ENCODE measurements at regions not wholly inside any gene's neighbourhood (a gene's known extent, or its start where the extent isn't known, plus 50 kb on each side); places are given as distances from the start of the nearest gene placed in this dataset.

DNA sequence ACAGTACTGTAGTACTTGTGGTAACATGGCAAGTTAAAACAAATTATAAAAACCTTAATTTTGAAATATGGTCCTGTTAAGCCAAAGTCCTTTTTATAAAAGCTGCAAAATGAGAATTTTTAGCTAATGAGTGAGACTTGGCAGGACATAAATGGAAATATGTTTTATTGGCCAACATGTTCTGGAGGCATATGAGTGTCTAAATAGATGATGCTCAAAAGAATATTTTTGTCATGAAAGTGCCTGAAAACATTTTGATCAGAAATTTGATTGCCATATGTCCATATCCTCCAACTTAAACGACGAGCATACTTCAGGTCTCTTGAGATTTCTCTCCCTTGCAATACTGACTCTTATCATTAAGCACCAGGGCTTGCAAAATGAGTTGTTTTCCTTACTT is 972.6 kb downstream of the TMTC2 start:
- 81 to 87% methylated on average over 2 of the region's 2 CpGs for WGBS, 2 donors
- Histone ChIP-seq H3K4me1 (no peaks in the 10 kb centered on the region), H3K27me3 (no peaks in the 10 kb centered on the region), H3K27ac (no peak overlapping the region), H3K4me3 (no peak overlapping the region), H3K9me3 (no peaks in the 10 kb centered on the region), H3K36me3 (no peaks in the 10 kb centered on the region)
- intact Hi-C loops (cut with DNase I), result no loop called here
- TF ChIP-seq POLR2A (IDR thresholded peaks at IDR 0.05), result no peak
- no peak for TF ChIP-seq POLR2AphosphoS5 (IDR thresholded peaks at IDR 0.05)
- TF ChIP-seq EP300 (IDR thresholded peaks at IDR 0.05), result no peak
- TF ChIP-seq, protein P1, sequence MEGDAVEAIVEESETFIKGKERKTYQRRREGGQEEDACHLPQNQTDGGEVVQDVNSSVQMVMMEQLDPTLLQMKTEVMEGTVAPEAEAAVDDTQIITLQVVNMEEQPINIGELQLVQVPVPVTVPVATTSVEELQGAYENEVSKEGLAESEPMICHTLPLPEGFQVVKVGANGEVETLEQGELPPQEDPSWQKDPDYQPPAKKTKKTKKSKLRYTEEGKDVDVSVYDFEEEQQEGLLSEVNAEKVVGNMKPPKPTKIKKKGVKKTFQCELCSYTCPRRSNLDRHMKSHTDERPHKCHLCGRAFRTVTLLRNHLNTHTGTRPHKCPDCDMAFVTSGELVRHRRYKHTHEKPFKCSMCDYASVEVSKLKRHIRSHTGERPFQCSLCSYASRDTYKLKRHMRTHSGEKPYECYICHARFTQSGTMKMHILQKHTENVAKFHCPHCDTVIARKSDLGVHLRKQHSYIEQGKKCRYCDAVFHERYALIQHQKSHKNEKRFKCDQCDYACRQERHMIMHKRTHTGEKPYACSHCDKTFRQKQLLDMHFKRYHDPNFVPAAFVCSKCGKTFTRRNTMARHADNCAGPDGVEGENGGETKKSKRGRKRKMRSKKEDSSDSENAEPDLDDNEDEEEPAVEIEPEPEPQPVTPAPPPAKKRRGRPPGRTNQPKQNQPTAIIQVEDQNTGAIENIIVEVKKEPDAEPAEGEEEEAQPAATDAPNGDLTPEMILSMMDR (IDR thresholded peaks at IDR 0.05), result no peak
- DNase-seq, result no peak

DNA sequence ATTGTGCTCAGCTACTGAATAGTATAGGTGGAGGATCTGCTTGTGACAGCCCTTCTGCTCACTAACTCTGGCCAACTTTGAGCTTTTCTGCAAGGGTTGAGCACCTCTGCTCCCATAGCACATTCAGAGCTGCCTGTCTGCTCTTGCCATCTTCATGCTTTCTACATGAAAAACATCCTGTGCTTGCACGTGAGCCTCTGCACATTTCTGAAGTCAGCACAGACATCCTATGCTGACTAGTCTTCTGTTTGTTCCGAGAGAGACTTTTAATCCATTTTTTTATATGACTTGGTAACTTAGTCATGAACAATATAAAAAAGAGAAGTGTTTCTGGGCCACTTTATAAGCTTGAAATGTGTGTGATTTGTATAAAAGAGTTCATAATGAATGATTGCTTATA is 969.3 kb downstream of the TMTC2 start:
- 67 to 74% methylated on average over 2 of the region's 2 CpGs for WGBS, 2 donors
- H3K36me3 ChIP-seq, result no peaks in the 10 kb centered on the region
- H3K9me3 ChIP-seq, result no peaks in the 10 kb centered on the region
- H3K27ac ChIP-seq, result no peak overlapping the region
- no peak for TF ChIP-seq EP300 (IDR thresholded peaks at IDR 0.05)
- TF ChIP-seq POLR2AphosphoS5 (IDR thresholded peaks at IDR 0.05), result no peak
- TF ChIP-seq, protein P1 (IDR thresholded peaks at IDR 0.05), result no peak
- no peak for TF ChIP-seq POLR2A (IDR thresholded peaks at IDR 0.05)
- intact Hi-C loops (cut with DNase I), result no loop called here
- H3K4me3 ChIP-seq, result no peak overlapping the region
- no peaks in the 10 kb centered on the region for H3K27me3 ChIP-seq
- no peak for DNase-seq
- no peaks in the 10 kb centered on the region for H3K4me1 ChIP-seq

DNA sequence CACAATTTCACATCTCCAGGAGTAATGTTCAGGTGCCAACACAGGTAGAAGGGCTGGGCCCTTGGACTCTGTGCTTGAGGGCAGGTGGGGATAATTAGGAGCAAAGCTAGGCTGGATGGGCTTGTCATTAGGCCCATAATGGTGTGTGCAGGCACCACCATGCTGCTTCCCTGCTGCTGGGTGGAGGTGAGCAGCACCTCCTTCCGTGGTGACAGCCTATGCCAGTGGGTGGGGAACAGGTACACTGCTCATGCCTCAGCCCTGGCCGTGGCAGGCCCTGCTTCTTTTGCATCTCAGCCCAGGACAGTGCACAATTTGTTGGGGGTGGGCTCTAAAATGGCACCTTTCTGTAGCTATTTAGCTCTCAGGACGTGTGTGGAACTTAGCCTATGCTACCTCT is 955.5 kb downstream of the TMTC2 start:
- no peaks in the 10 kb centered on the region for H3K27me3 ChIP-seq
- no peak overlapping the region for H3K4me3 ChIP-seq
- no peaks in the 10 kb centered on the region for H3K4me1 ChIP-seq
- no peak for DNase-seq
- 56 to 72% methylated on average over 3 of the region's 3 CpGs for WGBS, 2 donors
- TF ChIP-seq POLR2AphosphoS5 (IDR thresholded peaks at IDR 0.05) (no peak), POLR2A (IDR thresholded peaks at IDR 0.05) (no peak), EP300 (IDR thresholded peaks at IDR 0.05) (no peak)
- TF ChIP-seq, protein P1 (IDR thresholded peaks at IDR 0.05), result no peak
- no peaks in the 10 kb centered on the region for H3K9me3 ChIP-seq
- no peak overlapping the region for H3K27ac ChIP-seq
- no peaks in the 10 kb centered on the region for H3K36me3 ChIP-seq
- intact Hi-C loops (cut with DNase I), result no loop called here

DNA sequence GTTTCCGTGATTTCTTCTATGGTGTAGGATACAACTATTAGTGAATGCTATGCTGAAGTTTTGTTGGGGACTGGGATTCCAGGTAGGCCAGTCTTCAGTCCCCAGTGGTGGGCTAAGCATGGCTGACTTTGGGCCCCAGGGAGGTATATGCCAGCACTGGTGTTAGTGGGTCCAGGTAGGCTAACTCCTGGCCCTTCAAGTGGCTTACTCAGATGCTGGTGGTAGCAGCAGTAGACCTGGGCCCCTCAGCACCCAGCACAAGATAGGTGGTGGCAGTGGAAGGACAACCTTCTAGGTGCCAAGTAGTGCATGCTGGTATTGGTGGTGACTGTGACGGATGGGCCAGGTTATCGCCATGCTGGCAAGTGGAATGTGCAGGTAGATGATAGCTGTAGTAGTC is 955.1 kb downstream of the TMTC2 start:
- TF ChIP-seq POLR2A (IDR thresholded peaks at IDR 0.05) (no peak), POLR2AphosphoS5 (IDR thresholded peaks at IDR 0.05) (no peak), EP300 (IDR thresholded peaks at IDR 0.05) (no peak)
- TF ChIP-seq, protein P1 (IDR thresholded peaks at IDR 0.05), result no peak
- Histone ChIP-seq H3K4me3 (no peak overlapping the region), H3K4me1 (no peaks in the 10 kb centered on the region), H3K9me3 (no peaks in the 10 kb centered on the region), H3K27me3 (no peaks in the 10 kb centered on the region), H3K27ac (no peak overlapping the region), H3K36me3 (no peaks in the 10 kb centered on the region)
- intact Hi-C loops (cut with DNase I), result no loop called here
- DNase-seq, result peak; percentile 54
- WGBS, 2 donors, result 96 to 98% methylated on average over 3 of the region's 3 CpGs

DNA sequence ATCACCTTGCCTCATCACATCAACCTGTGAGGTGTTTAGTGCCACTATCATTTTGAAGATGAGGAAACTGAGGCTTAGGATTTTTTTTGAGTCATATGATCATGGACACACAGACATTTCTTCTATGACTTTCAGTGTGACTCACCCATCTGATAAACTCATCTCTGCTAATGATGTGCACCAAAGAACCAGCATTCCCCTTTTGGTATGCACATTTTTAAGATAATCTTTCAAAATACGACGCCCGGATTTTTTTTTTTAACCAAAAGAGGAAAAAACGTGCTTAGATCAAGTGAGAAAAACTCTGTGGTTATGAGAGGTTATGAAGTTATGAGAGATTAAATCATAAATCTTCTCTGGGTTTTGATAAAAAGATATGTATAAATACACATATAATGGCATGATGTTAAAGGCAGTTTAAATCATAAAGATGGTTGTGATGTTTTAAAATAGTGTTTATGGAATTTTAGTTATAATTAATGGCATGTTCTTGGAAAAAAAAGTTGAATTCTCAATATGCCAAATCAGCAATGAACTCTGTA is 948.1 kb downstream of the TMTC2 start:
- intact Hi-C loops (cut with DNase I), result no loop called here
- TF ChIP-seq, protein P1 (IDR thresholded peaks at IDR 0.05), result no peak
- TF ChIP-seq POLR2AphosphoS5 (IDR thresholded peaks at IDR 0.05), result no peak
- no peak for TF ChIP-seq POLR2A (IDR thresholded peaks at IDR 0.05)
- peaks cover 0 to 7% (median 0%) of the 10 kb centered on the region in 4 donors for H3K4me1 ChIP-seq
- H3K4me3 ChIP-seq, result no peak overlapping the region
- H3K36me3 ChIP-seq, result no peaks in the 10 kb centered on the region
- H3K9me3 ChIP-seq, result no peaks in the 10 kb centered on the region
- H3K27me3 ChIP-seq, result no peaks in the 10 kb centered on the region
- DNase-seq, result no peak
- H3K27ac ChIP-seq, result no peak overlapping the region
- WGBS, 2 donors, result 69 to 75% methylated on average over 4 of the region's 4 CpGs

Measured in sigmoid colon (tissue), 6 donors.